ENCODE measurements at regions not wholly inside any gene's neighbourhood (a gene's known extent, or its start where the extent isn't known, plus 50 kb on each side); places are given as distances from the start of the nearest gene placed in this dataset.

DNA sequence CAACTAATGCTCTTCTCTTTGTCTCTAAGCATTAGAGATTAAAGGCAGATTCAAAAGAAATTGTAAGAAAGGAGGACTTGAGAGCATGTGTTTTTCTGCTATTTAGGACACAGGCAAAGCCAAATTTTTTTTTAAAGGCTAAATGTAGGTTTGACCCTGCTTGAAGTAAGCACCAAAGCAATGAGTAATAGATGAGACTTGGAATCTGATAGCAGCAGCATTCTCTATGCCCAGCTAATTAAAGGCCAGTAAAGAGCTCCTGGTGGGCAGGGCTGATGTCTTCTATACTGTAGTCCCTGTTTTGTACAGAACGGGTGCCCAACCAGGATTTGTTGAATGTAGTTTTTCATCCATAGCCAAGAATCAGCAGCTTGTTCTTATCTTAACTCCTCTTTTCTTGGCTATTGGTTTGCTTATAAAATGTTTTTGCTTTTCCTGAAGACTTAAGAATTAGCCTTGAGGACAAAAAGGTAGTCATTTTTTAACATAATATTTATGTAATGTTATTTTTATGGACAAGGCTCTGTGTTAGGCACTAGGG, 179.6 kb downstream of the LMO4 start:
- TF ChIP-seq, protein P1, sequence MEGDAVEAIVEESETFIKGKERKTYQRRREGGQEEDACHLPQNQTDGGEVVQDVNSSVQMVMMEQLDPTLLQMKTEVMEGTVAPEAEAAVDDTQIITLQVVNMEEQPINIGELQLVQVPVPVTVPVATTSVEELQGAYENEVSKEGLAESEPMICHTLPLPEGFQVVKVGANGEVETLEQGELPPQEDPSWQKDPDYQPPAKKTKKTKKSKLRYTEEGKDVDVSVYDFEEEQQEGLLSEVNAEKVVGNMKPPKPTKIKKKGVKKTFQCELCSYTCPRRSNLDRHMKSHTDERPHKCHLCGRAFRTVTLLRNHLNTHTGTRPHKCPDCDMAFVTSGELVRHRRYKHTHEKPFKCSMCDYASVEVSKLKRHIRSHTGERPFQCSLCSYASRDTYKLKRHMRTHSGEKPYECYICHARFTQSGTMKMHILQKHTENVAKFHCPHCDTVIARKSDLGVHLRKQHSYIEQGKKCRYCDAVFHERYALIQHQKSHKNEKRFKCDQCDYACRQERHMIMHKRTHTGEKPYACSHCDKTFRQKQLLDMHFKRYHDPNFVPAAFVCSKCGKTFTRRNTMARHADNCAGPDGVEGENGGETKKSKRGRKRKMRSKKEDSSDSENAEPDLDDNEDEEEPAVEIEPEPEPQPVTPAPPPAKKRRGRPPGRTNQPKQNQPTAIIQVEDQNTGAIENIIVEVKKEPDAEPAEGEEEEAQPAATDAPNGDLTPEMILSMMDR (IDR thresholded peaks at IDR 0.05), result no peak
- Mint-ChIP-seq H3K9me3 (no peaks in the 10 kb centered on the region), H3K27me3 (ENCODE audit: low read depth, poor library complexity) (peaks cover 8% of the 10 kb centered on the region)

DNA sequence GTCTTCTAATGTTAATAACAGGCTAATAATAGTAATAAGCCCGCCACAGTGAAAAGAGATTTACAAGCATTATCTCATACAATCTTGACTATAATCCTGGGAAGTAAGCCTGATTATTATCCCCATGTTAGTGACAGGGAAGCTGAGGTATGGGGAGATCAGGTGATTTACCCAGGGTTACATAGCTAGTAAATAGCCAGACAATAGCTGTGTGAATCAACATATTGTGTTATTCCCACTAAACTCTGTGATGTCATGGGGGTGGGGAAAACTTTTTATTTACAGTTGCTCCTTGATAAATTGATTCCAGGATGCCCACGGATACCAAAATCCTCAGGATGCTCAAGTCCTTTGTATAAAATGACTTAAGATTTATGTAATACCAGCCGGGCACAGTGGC, 181.9 kb downstream of the LMO4 start:
- TF ChIP-seq, protein P1 (IDR thresholded peaks at IDR 0.05), result no peak
- Mint-ChIP-seq H3K36me3 (ENCODE audit: low read depth) (no peaks in the 10 kb centered on the region), H3K4me3 (no peak overlapping the region), H3K27me3 (ENCODE audit: low read depth, poor library complexity) (peaks cover 3% of the 10 kb centered on the region), H3K4me1 (peaks cover 47% of the 10 kb centered on the region), H3K9me3 (no peaks in the 10 kb centered on the region), H3K27ac (no peak overlapping the region)
- DNase-seq, result no peak

More for the DNA sequence above, 179.6 kb downstream of the LMO4 start:
- no peaks in the 10 kb centered on the region for H3K36me3 Mint-ChIP-seq (ENCODE audit: low read depth)
- no peak overlapping the region for H3K27ac Mint-ChIP-seq
- no peak for DNase-seq
- no peak overlapping the region for H3K4me3 Mint-ChIP-seq
- peaks cover 49% of the 10 kb centered on the region for H3K4me1 Mint-ChIP-seq

DNA sequence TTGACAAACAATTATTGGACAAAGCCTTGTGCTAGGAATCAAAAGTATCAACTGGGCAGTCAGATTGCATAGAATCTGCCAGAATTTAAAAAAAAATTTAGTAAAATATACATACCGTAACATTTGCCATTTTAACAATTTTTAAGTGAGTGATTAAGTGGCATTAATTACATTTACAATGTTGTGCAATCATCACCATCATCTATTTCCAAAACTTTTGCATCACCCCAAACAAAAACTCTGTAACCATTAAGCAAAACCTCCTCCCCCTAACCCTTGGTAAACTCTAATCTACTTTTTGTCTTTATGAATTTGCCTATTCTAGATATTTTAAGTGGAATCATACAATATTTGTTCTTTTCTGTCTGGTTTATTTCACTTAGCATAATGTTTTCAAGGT, 182.8 kb downstream of the LMO4 start:
- TF ChIP-seq, protein P1 (IDR thresholded peaks at IDR 0.05), result no peak
- no peak for DNase-seq
- H3K4me3 Mint-ChIP-seq, result no peak overlapping the region
- peaks cover 3% of the 10 kb centered on the region for H3K27me3 Mint-ChIP-seq (ENCODE audit: low read depth, poor library complexity)
- H3K9me3 Mint-ChIP-seq, result no peaks in the 10 kb centered on the region
- H3K36me3 Mint-ChIP-seq (ENCODE audit: low read depth), result no peaks in the 10 kb centered on the region
- peaks cover 38% of the 10 kb centered on the region for H3K4me1 Mint-ChIP-seq
- no peak overlapping the region for H3K27ac Mint-ChIP-seq

DNA sequence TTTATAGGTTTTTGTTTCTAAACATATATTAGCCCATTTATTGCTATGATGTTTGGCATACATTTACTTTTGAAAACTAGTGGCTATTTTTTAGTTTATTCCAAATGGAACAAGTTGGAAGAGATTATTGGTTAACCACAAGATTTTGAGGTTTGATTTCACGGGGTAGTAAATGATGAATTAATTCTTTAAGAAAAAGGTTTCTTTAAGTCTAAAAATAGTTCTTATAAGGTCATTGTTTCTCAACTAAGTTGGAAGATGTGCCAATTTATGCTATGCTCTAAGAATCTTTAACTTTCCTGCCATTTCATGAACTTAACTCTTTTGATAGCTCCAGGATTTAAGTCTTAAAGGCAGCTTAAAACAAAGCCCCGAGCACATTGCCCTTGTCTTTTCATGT, 183.8 kb downstream of the LMO4 start:
- H3K4me3 Mint-ChIP-seq, result no peak overlapping the region
- TF ChIP-seq, protein P1 (IDR thresholded peaks at IDR 0.05), result no peak
- no peak for DNase-seq
- no peak overlapping the region for H3K27ac Mint-ChIP-seq
- no peaks in the 10 kb centered on the region for H3K36me3 Mint-ChIP-seq (ENCODE audit: low read depth)
- no peaks in the 10 kb centered on the region for H3K9me3 Mint-ChIP-seq
- peaks cover 28% of the 10 kb centered on the region for H3K4me1 Mint-ChIP-seq
- peaks cover 3% of the 10 kb centered on the region for H3K27me3 Mint-ChIP-seq (ENCODE audit: low read depth, poor library complexity)

DNA sequence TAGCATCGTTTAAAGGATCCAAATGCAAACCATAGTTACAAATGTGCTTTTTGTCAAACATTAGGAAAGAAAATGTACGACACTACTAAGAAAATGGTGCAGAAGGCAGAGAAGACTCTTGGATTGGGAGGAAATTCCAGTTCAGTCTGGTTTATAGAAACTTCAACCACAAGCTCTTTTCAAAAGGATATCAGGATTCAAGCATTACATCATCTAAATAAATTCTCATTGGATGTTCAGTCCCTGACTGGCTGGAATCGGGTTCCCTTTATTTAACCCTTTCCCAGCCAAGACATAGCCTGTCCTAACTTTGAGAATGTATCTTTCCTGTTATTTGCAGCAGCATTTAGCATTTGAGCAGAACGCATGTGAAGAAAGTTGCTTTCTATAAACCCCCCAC, 184.6 kb downstream of the LMO4 start:
- H3K36me3 Mint-ChIP-seq (ENCODE audit: low read depth), result no peaks in the 10 kb centered on the region
- H3K4me3 Mint-ChIP-seq, result no peak overlapping the region
- no peak overlapping the region for H3K27ac Mint-ChIP-seq
- TF ChIP-seq, protein P1 (IDR thresholded peaks at IDR 0.05), result no peak
- no peak for DNase-seq
- H3K27me3 Mint-ChIP-seq (ENCODE audit: low read depth, poor library complexity), result peaks cover 3% of the 10 kb centered on the region
- H3K4me1 Mint-ChIP-seq, result peaks cover 23% of the 10 kb centered on the region
- no peaks in the 10 kb centered on the region for H3K9me3 Mint-ChIP-seq

DNA sequence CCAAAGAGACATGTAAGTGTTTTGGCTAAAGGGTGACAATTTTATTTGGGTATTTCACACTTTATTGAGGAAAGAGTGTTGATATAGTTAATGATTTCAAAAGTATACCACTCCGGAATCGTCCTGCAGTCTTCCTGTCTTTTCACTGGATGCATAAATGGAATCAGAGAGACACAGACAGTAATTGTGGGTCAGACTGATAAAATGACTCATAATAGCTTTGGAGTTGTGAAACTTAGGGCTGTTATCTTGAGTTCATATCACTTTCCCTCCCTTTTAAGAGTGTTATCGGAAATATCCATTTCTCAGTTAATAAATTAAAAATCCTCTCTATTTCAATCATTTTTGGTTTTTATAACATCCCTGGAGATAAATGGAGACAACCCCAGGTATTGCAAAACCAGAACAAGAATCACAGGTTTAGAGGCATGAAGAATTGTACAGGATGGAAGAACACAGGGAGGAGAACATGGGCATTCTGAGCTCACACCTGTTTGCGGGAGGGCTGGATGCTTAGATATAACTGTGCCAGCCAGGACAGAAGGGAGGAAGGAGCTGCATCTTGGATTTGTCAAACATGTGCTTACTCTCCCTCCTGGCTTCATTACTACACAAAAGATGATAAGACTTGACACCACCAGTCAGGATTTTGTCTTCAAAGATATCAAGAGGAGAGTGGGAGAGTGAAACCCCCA, 185.4 kb downstream of the LMO4 start:
- Mint-ChIP-seq H3K4me3 (no peak overlapping the region), H3K27me3 (ENCODE audit: low read depth, poor library complexity) (peaks cover 3% of the 10 kb centered on the region), H3K27ac (peak overlapping the region; percentile 43), H3K4me1 (peaks cover 19% of the 10 kb centered on the region), H3K9me3 (no peaks in the 10 kb centered on the region), H3K36me3 (ENCODE audit: low read depth) (no peaks in the 10 kb centered on the region)
- TF ChIP-seq, protein P1 (IDR thresholded peaks at IDR 0.05), result no peak
- no peak for DNase-seq
